SK-N-SH treated with all-trans-retinoic acid at 6 μM for 48 hours (cell line): ENCODE measurements at regions not wholly inside any gene's neighbourhood (a gene's known extent, or its start where the extent isn't known, plus 50 kb on each side); places are given as distances from the start of the nearest gene placed in this dataset.

Experiments
- ATAC-seq: fragments of 200-7000 bp; cut with Tn5 transposase; 3 replicates; pipeline ENCODE4 v1.9.1; 2020; ENCODE audit warnings: mild to moderate bottlenecking, moderate library complexity
- ARNTL ChIP-seq: fragments of 450-650 bp; formaldehyde crosslinking; IDR thresholded peaks from 2 replicates; pipeline ENCODE4 v1.5.0; 2020; ENCODE audit warnings: low read depth, mild to moderate bottlenecking, moderate library complexity, borderline replicate concordance
- BACH2 ChIP-seq: fragments of 250-450 bp; sonication (Bioruptor Pico); IDR thresholded peaks from 2 replicates; pipeline ENCODE4 v1.9.0; 2021; ENCODE audit warnings: mild to moderate bottlenecking, borderline replicate concordance
- CREB5 ChIP-seq: fragments of 250-450 bp; sonication (Bioruptor Pico); IDR thresholded peaks from 2 replicates; pipeline ENCODE4 v1.5.1; 2020; ENCODE audit warnings: low read depth, mild to moderate bottlenecking, moderate library complexity
- CSDC2 ChIP-seq: fragments of 250-450 bp; sonication (Bioruptor Pico); IDR thresholded peaks from 2 replicates; pipeline ENCODE4 v1.5.0; 2020; ENCODE audit warnings: mild to moderate bottlenecking, moderate library complexity
- CSRNP3 ChIP-seq: fragments of 250-450 bp; sonication (Bioruptor Pico); IDR thresholded peaks from 2 replicates; pipeline ENCODE4 v1.5.1; 2021; ENCODE audit warnings: mild to moderate bottlenecking, moderate library complexity
- GLIS3 ChIP-seq: fragments of 250-450 bp; sonication (Bioruptor Pico); IDR thresholded peaks from 2 replicates; pipeline ENCODE4 v1.5.0; 2020; ENCODE audit warnings: mild to moderate bottlenecking, moderate library complexity
- ISL1 ChIP-seq: fragments of 250-450 bp; sonication (Bioruptor Pico); IDR thresholded peaks from 2 replicates; pipeline ENCODE4 v2.1.2; 2022; ENCODE audit warnings: mild to moderate bottlenecking, moderate library complexity
- OSR1 ChIP-seq: fragments of 250-450 bp; sonication (Bioruptor Pico); IDR thresholded peaks from 2 replicates; pipeline ENCODE4 v1.8.0; 2022; ENCODE audit warnings: moderate library complexity, mild to moderate bottlenecking, inconsistent platforms
- POU6F1 ChIP-seq: fragments of 250-450 bp; sonication (Bioruptor Pico); IDR thresholded peaks from 2 replicates; pipeline ENCODE4 v1.8.0; 2021; ENCODE audit warnings: low read depth, mild to moderate bottlenecking, moderate library complexity, borderline replicate concordance
- PPARA ChIP-seq: fragments of 250-450 bp; sonication (Bioruptor Pico); IDR thresholded peaks from 2 replicates; pipeline ENCODE4 v1.5.0; 2020; ENCODE audit warnings: mild to moderate bottlenecking, borderline replicate concordance
- RARB ChIP-seq: fragments of 250-450 bp; sonication (Bioruptor Pico); IDR thresholded peaks from 2 replicates; pipeline ENCODE4 v1.8.0; 2021; ENCODE audit warnings: mild to moderate bottlenecking, moderate library complexity
- SNAI2 ChIP-seq: fragments of 250-450 bp; sonication (Bioruptor Pico); IDR thresholded peaks from 2 replicates; pipeline ENCODE4 v1.5.0; 2020; ENCODE audit warnings: mild to moderate bottlenecking, moderate library complexity
- TCF4 ChIP-seq: fragments of 250-450 bp; sonication (Bioruptor Pico); IDR thresholded peaks from 2 replicates; pipeline ENCODE4 v1.8.0; 2021; ENCODE audit warnings: mild to moderate bottlenecking, moderate library complexity, borderline replicate concordance
- TOX ChIP-seq: fragments of 250-450 bp; sonication (Bioruptor Pico); IDR thresholded peaks from 2 replicates; pipeline ENCODE4 v1.8.0; 2021; ENCODE audit warnings: mild to moderate bottlenecking, moderate library complexity, borderline replicate concordance
- TSHZ2 ChIP-seq: fragments of 250-450 bp; sonication (Bioruptor Pico); IDR thresholded peaks from 2 replicates; pipeline ENCODE4 v1.5.0; 2020; ENCODE audit warnings: mild to moderate bottlenecking, moderate library complexity
- ZC3H10 ChIP-seq: fragments of 250-450 bp; sonication (Bioruptor Pico); IDR thresholded peaks from 2 replicates; pipeline ENCODE4 v1.5.1; 2021; ENCODE audit warnings: mild to moderate bottlenecking, moderate library complexity
- ZFP3 ChIP-seq: fragments of 250-450 bp; sonication (Bioruptor Pico); IDR thresholded peaks from 2 replicates; pipeline ENCODE4 v1.5.0; 2020; ENCODE audit warnings: mild to moderate bottlenecking, moderate library complexity
- ZFP30 ChIP-seq: fragments of 450-650 bp; formaldehyde crosslinking; IDR thresholded peaks from 2 replicates; pipeline ENCODE4 v1.5.0; 2022; ENCODE audit warnings: mild to moderate bottlenecking, moderate library complexity
- ZNF565 ChIP-seq: fragments of 450-650 bp; formaldehyde crosslinking; conservative IDR thresholded peaks from 2 replicates; pipeline ENCODE4 v1.5.0; 2020; ENCODE audit warnings: low read depth, mild to moderate bottlenecking, moderate library complexity
- ZNF70 ChIP-seq: fragments of 450-650 bp; formaldehyde crosslinking; IDR thresholded peaks from 2 replicates; pipeline ENCODE4 v1.5.0; 2020; ENCODE audit warnings: mild to moderate bottlenecking, moderate library complexity
- ZNF8 ChIP-seq: fragments of 450-650 bp; formaldehyde crosslinking; IDR thresholded peaks from 2 replicates; pipeline ENCODE4 v1.5.0; 2020; ENCODE audit warnings: mild to moderate bottlenecking, moderate library complexity

DNA sequence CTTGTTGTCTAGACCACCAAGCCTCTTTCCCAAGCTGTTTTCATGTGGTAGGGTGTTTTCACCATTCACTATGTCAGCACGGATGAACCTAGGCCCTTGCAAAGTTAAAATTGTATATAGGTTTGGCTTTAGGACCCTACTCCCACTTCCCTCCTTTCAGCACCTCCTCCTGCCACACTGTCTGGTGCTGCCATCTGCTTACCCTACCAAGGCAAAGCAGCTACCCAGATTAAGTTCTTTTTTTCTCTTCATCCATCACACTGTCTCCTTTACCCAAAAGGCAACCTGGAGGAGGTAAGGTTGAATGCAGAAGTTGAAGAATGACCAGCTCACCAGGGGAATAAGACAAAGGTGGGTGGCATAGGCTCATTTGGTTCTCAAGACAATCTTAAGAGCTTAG is 184.0 kb downstream of the CDC5L start:
- no peak for ATAC-seq
- TF ChIP-seq ZFP3 (no peak), ZNF565 (CRISPR knock-in tag) (no peak), OSR1 (CRISPR knock-in tag) (no peak), RARB (CRISPR knock-in tag) (no peak), ZC3H10 (no peak), BACH2 (no peak)

GRCh38 chr6:44572346-44572745 is 184.8 kb downstream of the CDC5L start:
- no peak for TF ChIP-seq ZNF8 (CRISPR knock-in tag)
- no peak for TF ChIP-seq TOX (CRISPR knock-in tag)
- no peak for TF ChIP-seq TSHZ2 (CRISPR knock-in tag)
- no peak for ATAC-seq

GRCh38 chr6:44575644-44576043 is 188.1 kb downstream of the CDC5L start:
- ATAC-seq = no peak
- TF ChIP-seq ZNF70 = no peak

- no peak for TF ChIP-seq TCF4 (CRISPR knock-in tag)
- TF ChIP-seq ZNF565 (CRISPR knock-in tag) = no peak
- TF ChIP-seq, all 23 proteins: peak for 0
- ATAC-seq = no peak
These were observed 188.7 kb downstream of the CDC5L start for GRCh38 chr6:44576132-44576631.

GRCh38 chr6:44580901-44581300 is 193.4 kb downstream of the CDC5L start:
- TF ChIP-seq ZC3H10 = no peak
- no peak for TF ChIP-seq RARB (CRISPR knock-in tag)
- no peak for TF ChIP-seq SNAI2 (CRISPR knock-in tag)
- no peak for TF ChIP-seq TOX (CRISPR knock-in tag)
- TF ChIP-seq ZNF8 (CRISPR knock-in tag) = no peak
- no peak for TF ChIP-seq ZFP3
- no peak for TF ChIP-seq ARNTL
- no peak for TF ChIP-seq PPARA (CRISPR knock-in tag)
- TF ChIP-seq ZNF565 (CRISPR knock-in tag) = no peak
- no peak for TF ChIP-seq BACH2
- TF ChIP-seq CSDC2 (CRISPR knock-in tag) = no peak
- no peak for TF ChIP-seq ZNF70
- TF ChIP-seq ZFP30 = no peak
- no peak for TF ChIP-seq CREB5
- no peak for TF ChIP-seq ISL1
- TF ChIP-seq, all 23 proteins: peak for 0
- ATAC-seq = peak; percentile 70

- TF ChIP-seq ZNF565 (CRISPR knock-in tag) = no peak
- TF ChIP-seq TCF4 (CRISPR knock-in tag) = no peak
- TF ChIP-seq PPARA (CRISPR knock-in tag) = no peak
- no peak for TF ChIP-seq SNAI2 (CRISPR knock-in tag)
- no peak for TF ChIP-seq CSRNP3
- TF ChIP-seq CSDC2 (CRISPR knock-in tag) = no peak
- TF ChIP-seq ZNF70 = no peak
- TF ChIP-seq ARNTL = no peak
- no peak for TF ChIP-seq TSHZ2 (CRISPR knock-in tag)
- no peak for TF ChIP-seq TOX (CRISPR knock-in tag)
- TF ChIP-seq GLIS3 (CRISPR knock-in tag) = no peak
- TF ChIP-seq ZFP3 = no peak
- TF ChIP-seq POU6F1 (CRISPR knock-in tag) = no peak
- no peak for TF ChIP-seq RARB (CRISPR knock-in tag)
- TF ChIP-seq ISL1 = no peak
- TF ChIP-seq ZC3H10 = no peak
- no peak for ATAC-seq
These were observed 195.4 kb downstream of the CDC5L start for GRCh38 chr6:44582930-44583329.
